ENCODE measurements at regions not wholly inside any gene's neighbourhood (a gene's known extent, or its start where the extent isn't known, plus 50 kb on each side); places are given as distances from the start of the nearest gene placed in this dataset.

DNA sequence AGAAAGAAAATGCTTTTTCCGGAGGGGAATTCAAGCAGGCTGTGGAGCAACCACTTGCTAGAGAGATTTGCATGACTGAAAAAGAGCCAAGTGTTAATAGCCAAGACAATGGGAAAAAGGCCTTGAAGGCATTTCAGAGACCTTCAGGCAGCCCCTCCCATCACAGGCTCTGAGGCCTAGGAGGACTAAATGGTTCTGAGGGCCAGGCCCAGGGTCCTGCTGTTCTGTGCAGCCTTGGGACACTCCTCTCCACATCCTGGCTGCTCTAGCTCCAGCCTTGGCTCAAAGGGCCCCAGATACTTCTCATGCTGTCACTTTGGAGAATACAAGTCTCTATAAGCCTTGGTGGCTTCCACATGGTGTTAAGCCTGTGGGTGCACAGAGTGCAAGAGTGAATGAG is 81.8 kb downstream of the B3GNT2 start:
- TF ChIP-seq, protein P1, sequence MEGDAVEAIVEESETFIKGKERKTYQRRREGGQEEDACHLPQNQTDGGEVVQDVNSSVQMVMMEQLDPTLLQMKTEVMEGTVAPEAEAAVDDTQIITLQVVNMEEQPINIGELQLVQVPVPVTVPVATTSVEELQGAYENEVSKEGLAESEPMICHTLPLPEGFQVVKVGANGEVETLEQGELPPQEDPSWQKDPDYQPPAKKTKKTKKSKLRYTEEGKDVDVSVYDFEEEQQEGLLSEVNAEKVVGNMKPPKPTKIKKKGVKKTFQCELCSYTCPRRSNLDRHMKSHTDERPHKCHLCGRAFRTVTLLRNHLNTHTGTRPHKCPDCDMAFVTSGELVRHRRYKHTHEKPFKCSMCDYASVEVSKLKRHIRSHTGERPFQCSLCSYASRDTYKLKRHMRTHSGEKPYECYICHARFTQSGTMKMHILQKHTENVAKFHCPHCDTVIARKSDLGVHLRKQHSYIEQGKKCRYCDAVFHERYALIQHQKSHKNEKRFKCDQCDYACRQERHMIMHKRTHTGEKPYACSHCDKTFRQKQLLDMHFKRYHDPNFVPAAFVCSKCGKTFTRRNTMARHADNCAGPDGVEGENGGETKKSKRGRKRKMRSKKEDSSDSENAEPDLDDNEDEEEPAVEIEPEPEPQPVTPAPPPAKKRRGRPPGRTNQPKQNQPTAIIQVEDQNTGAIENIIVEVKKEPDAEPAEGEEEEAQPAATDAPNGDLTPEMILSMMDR (conservative IDR thresholded peaks at IDR 0.05) = no peak
- H3K27ac ChIP-seq = no peak overlapping the region
